ENCODE measurements at regions not wholly inside any gene's neighbourhood (a gene's known extent, or its start where the extent isn't known, plus 50 kb on each side); places are given as distances from the start of the nearest gene placed in this dataset.

GRCh38 chr7:131090886-131091692 lies 236.6 kb upstream of the MKLN1 start:
- TF ChIP-seq CTCF (conservative IDR thresholded peaks at IDR 0.05 in 1 of 2, IDR thresholded peaks at IDR 0.05 in 1 of 2; ENCODE audit: extremely low read depth in 1 of 2, insufficient read depth in 1 of 2, low read depth in 1 of 2, low read length in 2 of 2) (no peak), EZH2 (IDR thresholded peaks at IDR 0.05; ENCODE audit: borderline replicate concordance, low read length) (no peak)

All from mammary epithelial cell (primary cell).